B cell (primary cell): ENCODE measurements at regions not wholly inside any gene's neighbourhood (a gene's known extent, or its start where the extent isn't known, plus 50 kb on each side); places are given as distances from the start of the nearest gene placed in this dataset.

Source experiments
- CTCF ChIP-seq: fragments of 200-600 bp; IDR thresholded peaks from one replicate; pipeline ENCODE4 v1.8.0; 2022; ENCODE audit warnings: antibody characterized with exemption, mild to moderate bottlenecking
- EZH2 ChIP-seq: IDR thresholded peaks from 2 replicates; pipeline ENCODE4 v1.6.1; 2012; ENCODE audit warnings: borderline replicate concordance, low read depth, mild to moderate bottlenecking, moderate library complexity, low read length; ENCODE audit not compliant: insufficient read depth, poor library complexity, severe bottlenecking

DNA sequence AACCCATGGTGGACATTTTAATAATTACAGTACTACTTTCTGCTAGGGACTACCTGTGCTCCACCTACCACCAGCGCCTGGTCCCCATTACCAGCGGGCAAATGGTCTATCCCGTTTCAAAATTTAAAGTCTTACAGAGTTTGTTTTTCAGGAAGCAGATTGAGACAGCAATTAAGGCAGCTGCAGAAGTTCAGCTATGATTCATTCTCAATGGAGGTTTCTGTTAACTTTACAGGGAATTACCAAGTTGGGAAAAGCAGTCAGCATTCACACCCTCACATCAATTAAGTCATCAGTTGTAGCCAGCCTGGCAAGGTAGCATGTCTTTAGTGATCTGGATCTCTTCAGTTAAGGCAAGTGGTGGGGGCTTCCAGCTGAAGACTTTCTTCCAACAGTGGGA is 410.6 kb upstream of the DAB2 start:
- TF ChIP-seq CTCF (no peak), EZH2 (no peak)
